ENCODE measurements at regions not wholly inside any gene's neighbourhood (a gene's known extent, or its start where the extent isn't known, plus 50 kb on each side); places are given as distances from the start of the nearest gene placed in this dataset.

DNA sequence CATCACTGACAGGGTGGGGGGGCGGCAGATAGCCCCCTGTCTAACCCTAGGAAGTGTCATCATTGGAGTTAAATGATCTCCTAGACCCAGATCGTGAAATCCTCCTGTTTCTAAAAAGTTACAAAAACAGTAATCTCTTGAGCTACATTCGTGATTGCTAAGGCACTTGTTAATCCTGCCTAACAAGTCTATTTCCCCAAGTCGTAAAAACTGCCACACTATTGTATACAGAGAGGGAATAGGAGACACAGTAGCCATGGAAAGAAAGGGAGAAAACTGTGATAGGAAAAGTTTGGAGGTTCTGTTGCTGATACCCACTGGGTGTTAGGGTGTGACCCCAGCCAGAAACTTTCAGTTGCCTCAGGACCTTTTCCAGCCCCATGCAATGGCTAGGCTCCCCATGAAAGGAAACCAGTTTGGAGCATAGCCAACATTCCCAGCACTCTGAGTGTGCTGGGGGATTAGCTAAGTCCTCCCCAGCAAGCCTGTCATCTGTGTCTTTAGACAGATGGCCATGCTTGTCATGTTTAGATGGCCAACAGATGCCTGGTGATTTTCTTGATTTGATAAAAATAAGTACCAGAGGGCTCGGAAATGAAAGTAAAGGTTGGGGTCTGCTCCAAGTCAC is 63.3 kb upstream of the ANXA10 start:
- peak; percentile 34 for DNase-seq (ENCODE audit: low read depth)
- no peak overlapping the region for H3K4me3 ChIP-seq (ENCODE audit: low read depth, low read length)
- TF ChIP-seq, protein P1, sequence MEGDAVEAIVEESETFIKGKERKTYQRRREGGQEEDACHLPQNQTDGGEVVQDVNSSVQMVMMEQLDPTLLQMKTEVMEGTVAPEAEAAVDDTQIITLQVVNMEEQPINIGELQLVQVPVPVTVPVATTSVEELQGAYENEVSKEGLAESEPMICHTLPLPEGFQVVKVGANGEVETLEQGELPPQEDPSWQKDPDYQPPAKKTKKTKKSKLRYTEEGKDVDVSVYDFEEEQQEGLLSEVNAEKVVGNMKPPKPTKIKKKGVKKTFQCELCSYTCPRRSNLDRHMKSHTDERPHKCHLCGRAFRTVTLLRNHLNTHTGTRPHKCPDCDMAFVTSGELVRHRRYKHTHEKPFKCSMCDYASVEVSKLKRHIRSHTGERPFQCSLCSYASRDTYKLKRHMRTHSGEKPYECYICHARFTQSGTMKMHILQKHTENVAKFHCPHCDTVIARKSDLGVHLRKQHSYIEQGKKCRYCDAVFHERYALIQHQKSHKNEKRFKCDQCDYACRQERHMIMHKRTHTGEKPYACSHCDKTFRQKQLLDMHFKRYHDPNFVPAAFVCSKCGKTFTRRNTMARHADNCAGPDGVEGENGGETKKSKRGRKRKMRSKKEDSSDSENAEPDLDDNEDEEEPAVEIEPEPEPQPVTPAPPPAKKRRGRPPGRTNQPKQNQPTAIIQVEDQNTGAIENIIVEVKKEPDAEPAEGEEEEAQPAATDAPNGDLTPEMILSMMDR (IDR thresholded peaks at IDR 0.05; ENCODE audit: insufficient read depth, low read length, severe bottlenecking) = no peak
- no peaks in the 10 kb centered on the region for H3K27me3 ChIP-seq (ENCODE audit: control insufficient read depth, insufficient read depth, low read length)
- no peaks in the 10 kb centered on the region for H3K36me3 ChIP-seq (ENCODE audit: control insufficient read depth, insufficient read depth, low read length)
- peak; percentile 52 for FAIRE-seq

- DNase-seq (ENCODE audit: low read depth) (no peak), FAIRE-seq (no peak)
- TF ChIP-seq, protein P1 (IDR thresholded peaks at IDR 0.05; ENCODE audit: insufficient read depth, low read length, severe bottlenecking) = no peak
- no peaks in the 10 kb centered on the region for H3K36me3 ChIP-seq (ENCODE audit: control insufficient read depth, insufficient read depth, low read length)
- no peak overlapping the region for H3K4me3 ChIP-seq (ENCODE audit: low read depth, low read length)
- no peaks in the 10 kb centered on the region for H3K27me3 ChIP-seq (ENCODE audit: control insufficient read depth, insufficient read depth, low read length)
These were observed 54.7 kb upstream of the ANXA10 start for GRCh38 chr4:168037676-168038075.

GRCh38 chr4:168039593-168039992 is 52.7 kb upstream of the ANXA10 start:
- no peak for DNase-seq (ENCODE audit: low read depth)
- FAIRE-seq = no peak
- H3K4me3 ChIP-seq (ENCODE audit: low read depth, low read length) = no peak overlapping the region
- H3K36me3 ChIP-seq (ENCODE audit: control insufficient read depth, insufficient read depth, low read length) = no peaks in the 10 kb centered on the region
- TF ChIP-seq, protein P1 (IDR thresholded peaks at IDR 0.05; ENCODE audit: insufficient read depth, low read length, severe bottlenecking) = no peak
- no peaks in the 10 kb centered on the region for H3K27me3 ChIP-seq (ENCODE audit: control insufficient read depth, insufficient read depth, low read length)
